ENCODE measurements at regions not wholly inside any gene's neighbourhood (a gene's known extent, or its start where the extent isn't known, plus 50 kb on each side); places are given as distances from the start of the nearest gene placed in this dataset.
"Not testable (repeated sequence)": the region's sequence is repeated elsewhere in the genome, so short reads cannot be mapped to it uniquely, and the experiment has no call there.

GRCh38 chr2:221747289-221747972 is 175.3 kb upstream of the EPHA4 start:
- no peak for TF ChIP-seq JUND (IDR thresholded peaks at IDR 0.05; ENCODE audit: low read depth)
- no peak for DNase-seq (ENCODE audit: low read depth in 1 of 2, low spot score in 1 of 2)
- in situ Hi-C loops (cut with HindIII; ENCODE audit: low pct_unique_long_range_greater_than_20kb, low sequenced_read_pairs), result no loop called here

GRCh38 chr2:221741496-221742211 is 169.6 kb upstream of the EPHA4 start:
- in situ Hi-C loops (cut with HindIII; ENCODE audit: low pct_unique_long_range_greater_than_20kb, low sequenced_read_pairs), result no loop called here
- TF ChIP-seq JUND (IDR thresholded peaks at IDR 0.05; ENCODE audit: low read depth), result no peak
- DNase-seq (ENCODE audit: low read depth in 1 of 2, low spot score in 1 of 2), result peak in 1 of 2 experiments; percentile 44

- no peak for TF ChIP-seq JUND (IDR thresholded peaks at IDR 0.05; ENCODE audit: low read depth)
- in situ Hi-C loops (cut with HindIII; ENCODE audit: low pct_unique_long_range_greater_than_20kb, low sequenced_read_pairs), result no loop called here
- DNase-seq (ENCODE audit: low read depth in 1 of 2, low spot score in 1 of 2), result no peak
Observed at GRCh38 chr2:221731432-221732145, 159.5 kb upstream of the EPHA4 start.

- no peak for TF ChIP-seq JUND (IDR thresholded peaks at IDR 0.05; ENCODE audit: low read depth)
- DNase-seq (ENCODE audit: low read depth in 1 of 2, low spot score in 1 of 2), result no peak
- in situ Hi-C loops (cut with HindIII; ENCODE audit: low pct_unique_long_range_greater_than_20kb, low sequenced_read_pairs), result no loop called here
Observed at GRCh38 chr2:221726894-221727513, 154.9 kb upstream of the EPHA4 start.

DNA sequence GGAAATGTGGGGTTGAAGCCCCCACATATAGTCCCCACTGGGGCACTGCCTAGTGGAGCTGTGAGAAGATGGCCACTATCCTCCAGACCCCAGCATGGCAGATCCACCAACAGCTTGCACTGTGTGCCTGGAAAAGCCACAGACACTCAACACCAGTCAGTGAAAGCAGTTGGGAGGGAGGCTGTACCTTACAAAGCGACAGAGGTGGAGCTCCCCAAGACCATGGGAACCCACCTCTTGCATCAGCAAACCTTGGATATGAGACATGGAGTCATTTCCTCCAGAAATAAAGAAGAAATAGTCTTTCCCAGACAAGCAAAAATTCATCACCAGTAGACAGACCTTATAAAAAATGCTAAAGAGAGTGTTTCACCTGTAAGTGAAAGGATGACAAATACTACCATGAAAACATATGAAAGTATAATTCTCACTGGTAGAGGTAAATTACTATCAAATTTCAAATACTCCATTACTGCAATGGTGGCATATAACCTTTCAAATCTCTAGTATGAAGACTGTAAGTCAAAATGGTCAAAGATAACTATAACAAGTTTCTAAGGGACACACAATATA is 152.6 kb upstream of the EPHA4 start:
- no peak for TF ChIP-seq JUND (IDR thresholded peaks at IDR 0.05; ENCODE audit: low read depth)
- in situ Hi-C loops (cut with HindIII; ENCODE audit: low pct_unique_long_range_greater_than_20kb, low sequenced_read_pairs), result no loop called here
- DNase-seq (ENCODE audit: low read depth in 1 of 2, low spot score in 1 of 2), result no peak

GRCh38 chr2:221724117-221724516 is 152.0 kb upstream of the EPHA4 start:
- in situ Hi-C loops (cut with HindIII; ENCODE audit: low pct_unique_long_range_greater_than_20kb, low sequenced_read_pairs); DNase-seq (ENCODE audit: low read depth in 1 of 2, low spot score in 1 of 2): not testable (repeated sequence)

DNA sequence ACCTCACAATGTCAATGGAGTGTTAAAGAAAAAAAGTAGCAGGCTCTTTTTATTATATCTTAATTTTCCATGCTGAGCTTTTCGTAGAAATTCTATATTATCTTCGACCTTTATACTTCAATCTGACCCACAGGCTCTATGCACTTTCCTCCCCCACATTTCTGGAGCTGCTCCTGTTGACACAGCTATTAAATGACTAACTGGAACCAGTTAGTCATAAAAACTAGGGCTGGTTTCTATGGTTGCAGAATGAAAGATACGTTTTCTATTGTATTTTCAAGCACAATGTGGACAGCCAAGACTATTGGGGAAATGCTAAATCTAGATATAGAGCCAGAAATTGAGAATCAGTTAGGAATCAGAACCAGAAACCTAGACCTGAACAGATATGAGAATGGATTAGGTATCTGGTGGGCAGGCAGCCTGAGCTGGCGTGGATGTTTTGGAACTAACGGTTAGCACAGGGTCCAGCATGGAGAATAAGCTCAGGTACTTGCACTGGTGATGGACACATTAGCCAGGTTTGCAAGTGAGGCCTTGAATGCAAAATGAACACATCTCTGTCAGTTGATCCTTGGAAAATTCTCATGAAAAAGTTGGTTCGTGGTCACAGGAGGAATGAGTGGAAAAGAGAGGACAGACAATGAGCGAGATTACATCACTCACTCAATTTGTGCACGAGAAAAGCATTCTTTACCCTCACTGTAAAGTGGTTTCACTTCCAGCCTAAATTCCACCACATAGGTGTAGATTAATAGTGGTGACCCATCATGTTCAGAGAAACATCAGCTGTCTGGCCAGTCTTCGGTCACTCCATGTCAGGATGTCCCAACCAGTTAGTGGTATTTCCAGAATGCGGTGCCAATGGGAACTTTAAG is 144.6 kb upstream of the EPHA4 start:
- DNase-seq (ENCODE audit: low read depth in 1 of 2, low spot score in 1 of 2), result no peak
- no peak for TF ChIP-seq JUND (IDR thresholded peaks at IDR 0.05; ENCODE audit: low read depth)
- in situ Hi-C loops (cut with HindIII; ENCODE audit: low pct_unique_long_range_greater_than_20kb, low sequenced_read_pairs), result no loop called here

GRCh38 chr2:221715523-221716247 is 143.6 kb upstream of the EPHA4 start:
- DNase-seq (ENCODE audit: low read depth in 1 of 2, low spot score in 1 of 2), result no peak
- TF ChIP-seq JUND (IDR thresholded peaks at IDR 0.05; ENCODE audit: low read depth), result no peak
- in situ Hi-C loops (cut with HindIII; ENCODE audit: low pct_unique_long_range_greater_than_20kb, low sequenced_read_pairs), result no loop called here

GRCh38 chr2:221710744-221711143 is 138.6 kb upstream of the EPHA4 start:
- DNase-seq (ENCODE audit: low read depth in 1 of 2, low spot score in 1 of 2), result no peak
- in situ Hi-C loops (cut with HindIII; ENCODE audit: low pct_unique_long_range_greater_than_20kb, low sequenced_read_pairs), result no loop called here
- TF ChIP-seq JUND (IDR thresholded peaks at IDR 0.05; ENCODE audit: low read depth), result no peak

DNA sequence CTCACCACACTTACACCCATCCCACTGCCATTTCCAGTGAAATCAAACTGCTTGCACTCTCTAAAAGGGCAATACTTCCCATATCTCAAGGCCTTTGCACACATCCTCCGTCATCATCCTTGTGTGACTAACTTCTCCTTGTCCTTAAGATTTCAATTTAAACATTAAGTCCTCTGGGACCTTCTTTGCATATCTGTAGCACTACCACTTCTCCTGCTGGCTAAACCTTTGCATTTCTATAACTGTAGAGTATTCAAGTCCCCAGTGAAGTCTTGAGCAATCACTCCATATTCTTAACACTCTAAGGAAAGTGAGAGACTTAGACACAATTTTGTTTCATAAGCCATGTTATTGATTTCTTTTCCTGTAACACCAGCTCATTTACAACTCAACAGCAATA is 136.8 kb upstream of the EPHA4 start:
- DNase-seq (ENCODE audit: low read depth in 1 of 2, low spot score in 1 of 2), result no peak
- in situ Hi-C loops (cut with HindIII; ENCODE audit: low pct_unique_long_range_greater_than_20kb, low sequenced_read_pairs), result no loop called here
- TF ChIP-seq JUND (IDR thresholded peaks at IDR 0.05; ENCODE audit: low read depth), result no peak

DNA sequence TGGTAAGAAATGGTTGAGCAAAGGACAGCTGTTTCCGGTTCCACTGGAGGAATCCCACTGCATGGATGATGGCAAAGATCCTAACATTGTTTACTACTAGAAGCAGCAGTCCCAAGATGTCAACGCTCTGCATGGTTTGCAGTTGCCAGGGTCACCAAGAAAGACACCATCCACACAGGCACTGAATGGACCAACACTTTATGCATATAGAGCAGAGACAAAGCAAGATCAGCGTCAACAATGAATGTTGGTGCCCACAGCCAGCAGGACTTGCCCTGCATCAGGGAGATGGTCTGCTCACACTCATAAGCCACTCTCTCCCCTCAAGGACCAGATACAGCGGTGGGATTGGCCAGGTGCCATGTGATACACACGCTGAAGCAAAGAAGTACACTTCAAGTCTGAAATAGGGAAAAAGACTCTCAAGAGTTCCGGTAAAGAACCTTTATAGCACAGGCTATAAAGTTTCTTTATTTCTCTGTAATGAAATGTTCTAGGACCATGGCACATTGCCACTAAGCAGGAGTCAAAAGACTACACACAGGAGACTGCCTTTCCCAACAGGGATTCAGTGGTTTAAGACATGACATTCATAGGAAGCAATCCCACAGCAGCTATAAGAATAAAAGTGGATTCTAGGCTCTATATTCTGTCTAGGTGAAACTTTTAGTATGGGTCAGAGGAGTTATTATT is 133.2 kb upstream of the EPHA4 start:
- no peak for TF ChIP-seq JUND (IDR thresholded peaks at IDR 0.05; ENCODE audit: low read depth)
- in situ Hi-C loops (cut with HindIII; ENCODE audit: low pct_unique_long_range_greater_than_20kb, low sequenced_read_pairs), result no loop called here
- no peak for DNase-seq (ENCODE audit: low read depth in 1 of 2, low spot score in 1 of 2)

All from T47D (cell line).